Esophagus muscularis mucosa (tissue), 4 donors: ENCODE measurements at regions not wholly inside any gene's neighbourhood (a gene's known extent, or its start where the extent isn't known, plus 50 kb on each side); places are given as distances from the start of the nearest gene placed in this dataset.

Experiments used
- DNase-seq: peaks from one replicate; pipeline ENCODE4 v3.0.0-alpha.2; 2017; ENCODE audit errors: extremely low spot score
- H3K27ac ChIP-seq, 4 donors: fragments of 200-600 bp; sonication (generic); replicated peaks in 1 of 4; 1 replicate in 3 of 4; 2 replicates in 1 of 4; pipeline ENCODE4 v1.5.1; 2016 to 2019; ENCODE audit warnings: mild to moderate bottlenecking in 1 of 4
- H3K27me3 ChIP-seq, 4 donors: fragments of 200-600 bp; sonication (generic); one replicate each; pipeline versions ENCODE4 v1.5.1 to v1.6.0; 2016 to 2019
- H3K36me3 ChIP-seq, 4 donors: fragments of 200-600 bp; sonication (generic); one replicate each; pipeline ENCODE4 v1.5.1; 2016 to 2019
- H3K4me1 ChIP-seq, 4 donors: fragments of 200-600 bp; sonication (generic); one replicate each; pipeline ENCODE4 v1.5.1; 2016 to 2019
- H3K4me3 ChIP-seq, 4 donors: fragments of 200-600 bp; sonication (generic); 1 replicate in 2 of 4; 2 replicates in 2 of 4; pipeline ENCODE4 v1.5.1; 2016 to 2019; ENCODE audit warnings: mild to moderate bottlenecking in 4 of 4, moderate library complexity in 1 of 4
- H3K9me3 ChIP-seq, 4 donors: fragments of 200-600 bp; sonication (generic); 1 replicate in 3 of 4; 2 replicates in 1 of 4; pipeline ENCODE4 v1.5.1; 2016 to 2019
- EP300 ChIP-seq: sonication (generic); formaldehyde crosslinking; IDR thresholded peaks from one replicate; pipeline ENCODE4 v1.6.1; 2017; ENCODE audit warnings: antibody characterized with exemption
- POLR2A ChIP-seq: fragments of 450-650 bp; IDR thresholded peaks from one replicate; pipeline ENCODE4 v1.6.1; 2017; ENCODE audit warnings: antibody characterized with exemption, moderate library complexity, mild to moderate bottlenecking, low read depth
- POLR2AphosphoS5 ChIP-seq, 2 donors: sonication (generic); formaldehyde crosslinking; IDR thresholded peaks; one replicate each; pipeline ENCODE4 v1.6.1; 2017; ENCODE audit warnings: antibody characterized with exemption in 2 of 2
- WGBS: methylation state at CpG from one replicate; pipeline ENCODE4 v1.1.5; 2018; 5-methylcytosine and 5-hydroxymethylcytosine counted together
- intact Hi-C: fragments of 100-400 bp; cut with DNase I; formaldehyde crosslinking; loops from one replicate; pipeline ENCODE4 v1.15.1; 2023
- TF ChIP-seq, protein P1 (sequence below), 3 experiments: fragments of 200-600 bp in 2 of 3; fragments of 450-650 bp in 1 of 3; sonication (generic) in 2 of 3; IDR thresholded peaks; one replicate each; pipeline ENCODE4 v1.5.1; 2017 to 2019; ENCODE audit warnings: antibody characterized with exemption in 3 of 3, mild to moderate bottlenecking in 2 of 3, moderate library complexity in 1 of 3

DNA sequence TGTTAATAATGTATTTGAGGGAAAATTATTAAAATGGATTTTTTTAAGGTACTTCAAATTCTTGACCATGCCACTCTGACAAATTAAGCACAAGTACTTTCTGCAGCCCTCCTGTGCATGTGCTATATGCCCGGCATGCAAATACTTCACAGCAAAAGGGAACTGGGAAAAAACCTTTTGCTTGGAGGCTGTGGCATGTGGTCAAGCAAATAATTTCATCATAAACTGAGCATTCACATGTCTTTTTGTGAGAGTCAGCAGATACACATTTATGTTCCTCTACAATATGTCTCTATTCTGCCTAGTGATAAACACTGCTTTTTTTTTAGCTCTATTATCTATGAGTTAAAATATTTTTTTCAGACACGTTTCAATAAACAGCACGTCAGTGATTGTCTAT, 53.7 kb upstream of the SEMA3A start:
- peaks cover 0 to 17% (median 7%) of the 10 kb centered on the region in 4 donors for H3K9me3 ChIP-seq
- DNase-seq = no peak
- H3K4me1 ChIP-seq = peaks cover 0 to 42% (median 13%) of the 10 kb centered on the region in 4 donors
- no peak overlapping the region for H3K27ac ChIP-seq
- no peaks in the 10 kb centered on the region for H3K27me3 ChIP-seq
- TF ChIP-seq, protein P1, sequence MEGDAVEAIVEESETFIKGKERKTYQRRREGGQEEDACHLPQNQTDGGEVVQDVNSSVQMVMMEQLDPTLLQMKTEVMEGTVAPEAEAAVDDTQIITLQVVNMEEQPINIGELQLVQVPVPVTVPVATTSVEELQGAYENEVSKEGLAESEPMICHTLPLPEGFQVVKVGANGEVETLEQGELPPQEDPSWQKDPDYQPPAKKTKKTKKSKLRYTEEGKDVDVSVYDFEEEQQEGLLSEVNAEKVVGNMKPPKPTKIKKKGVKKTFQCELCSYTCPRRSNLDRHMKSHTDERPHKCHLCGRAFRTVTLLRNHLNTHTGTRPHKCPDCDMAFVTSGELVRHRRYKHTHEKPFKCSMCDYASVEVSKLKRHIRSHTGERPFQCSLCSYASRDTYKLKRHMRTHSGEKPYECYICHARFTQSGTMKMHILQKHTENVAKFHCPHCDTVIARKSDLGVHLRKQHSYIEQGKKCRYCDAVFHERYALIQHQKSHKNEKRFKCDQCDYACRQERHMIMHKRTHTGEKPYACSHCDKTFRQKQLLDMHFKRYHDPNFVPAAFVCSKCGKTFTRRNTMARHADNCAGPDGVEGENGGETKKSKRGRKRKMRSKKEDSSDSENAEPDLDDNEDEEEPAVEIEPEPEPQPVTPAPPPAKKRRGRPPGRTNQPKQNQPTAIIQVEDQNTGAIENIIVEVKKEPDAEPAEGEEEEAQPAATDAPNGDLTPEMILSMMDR (IDR thresholded peaks at IDR 0.05) = no peak
- TF ChIP-seq EP300 (no peak), POLR2A (no peak), POLR2AphosphoS5 (IDR thresholded peaks at IDR 0.05) (no peak)
- H3K36me3 ChIP-seq = no peaks in the 10 kb centered on the region
- WGBS = 48% methylated on average over 3 of the region's 3 CpGs
- H3K4me3 ChIP-seq = no peak overlapping the region
- intact Hi-C loops = no loop called here

DNA sequence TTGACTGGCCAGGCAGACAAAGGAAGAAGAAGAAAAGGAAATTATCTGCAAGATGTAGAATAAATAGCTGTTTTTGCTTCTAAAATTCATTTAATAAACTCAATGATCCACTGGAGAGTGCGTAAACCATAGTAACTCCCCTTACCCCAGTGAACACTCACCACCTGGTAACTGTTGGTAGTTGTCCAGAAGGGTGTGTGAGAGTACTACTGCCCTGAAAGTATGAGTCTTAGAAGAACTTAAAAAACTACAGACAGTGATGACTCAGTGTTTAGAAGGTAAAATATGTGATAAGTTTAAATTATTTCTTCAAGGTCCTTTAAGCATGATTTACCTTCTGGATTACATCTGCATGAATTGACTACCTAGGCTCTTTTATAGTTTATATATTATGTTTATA, 53.0 kb upstream of the SEMA3A start:
- TF ChIP-seq, protein P1 (IDR thresholded peaks at IDR 0.05) = no peak
- TF ChIP-seq EP300 (no peak), POLR2A (no peak), POLR2AphosphoS5 (IDR thresholded peaks at IDR 0.05) (no peak)
- Histone ChIP-seq H3K4me3 (no peak overlapping the region), H3K36me3 (no peaks in the 10 kb centered on the region), H3K27ac (no peak overlapping the region), H3K9me3 (peaks cover 0 to 17% (median 7%) of the 10 kb centered on the region in 4 donors), H3K27me3 (no peaks in the 10 kb centered on the region), H3K4me1 (peaks cover 0 to 42% (median 13%) of the 10 kb centered on the region in 4 donors)
- DNase-seq = no peak
- 87% methylated on average over 1 of the region's 1 CpG for WGBS
- intact Hi-C loops = no loop called here

DNA sequence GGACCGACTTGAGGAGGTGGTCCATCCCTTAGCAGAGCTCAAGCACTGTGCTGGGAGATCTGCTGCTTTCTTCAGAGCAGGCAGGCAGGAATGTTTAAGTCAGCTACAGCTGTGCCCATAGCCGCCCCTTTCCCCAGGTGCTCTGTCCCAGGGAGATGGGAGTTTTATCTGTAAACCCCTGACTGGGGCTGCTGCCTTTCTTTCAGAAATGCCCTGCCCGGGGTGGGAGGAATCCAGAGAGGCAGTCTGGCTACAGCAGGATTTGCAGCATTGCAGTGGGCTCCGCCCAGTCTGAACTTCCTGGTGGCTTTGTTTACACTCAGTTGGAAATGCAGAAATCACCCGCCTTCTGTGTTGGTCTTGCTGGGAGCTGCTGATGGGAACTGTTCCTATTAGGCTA, 51.2 kb upstream of the SEMA3A start:
- H3K27me3 ChIP-seq = no peaks in the 10 kb centered on the region
- no peaks in the 10 kb centered on the region for H3K36me3 ChIP-seq
- DNase-seq = no peak
- no peak overlapping the region for H3K27ac ChIP-seq
- TF ChIP-seq, protein P1 (IDR thresholded peaks at IDR 0.05) = no peak
- no peak for TF ChIP-seq EP300
- TF ChIP-seq POLR2A = no peak
- TF ChIP-seq POLR2AphosphoS5 (IDR thresholded peaks at IDR 0.05) = no peak
- no peak overlapping the region for H3K4me3 ChIP-seq
- intact Hi-C loops = no loop called here
- H3K9me3 ChIP-seq = peaks cover 0 to 17% (median 7%) of the 10 kb centered on the region in 4 donors
- 88% methylated on average over 2 of the region's 5 CpGs for WGBS
- peaks cover 0 to 33% (median 13%) of the 10 kb centered on the region in 4 donors for H3K4me1 ChIP-seq
